ENCODE measurements at regions not wholly inside any gene's neighbourhood (a gene's known extent, or its start where the extent isn't known, plus 50 kb on each side); places are given as distances from the start of the nearest gene placed in this dataset.

- intact Hi-C loops (cut with micrococcal nuclease), result no loop called here
- H3K27ac ChIP-seq (ENCODE audit: low read length), result no peak overlapping the region
- peaks cover 50% of the 10 kb centered on the region for H3K27me3 ChIP-seq (ENCODE audit: low read length)
- H3K9ac ChIP-seq (ENCODE audit: low read length), result no peak overlapping the region
- H3K9me3 ChIP-seq (ENCODE audit: low read length), result no peaks in the 10 kb centered on the region
- no peaks in the 10 kb centered on the region for H3K4me1 ChIP-seq (ENCODE audit: insufficient read depth, low read length)
- H3K36me3 ChIP-seq (ENCODE audit: low read depth, low read length), result no peaks in the 10 kb centered on the region
- TF ChIP-seq EZH2 (IDR thresholded peaks at IDR 0.05; ENCODE audit: low read length, unreplicated experiment) (no peak), EZH2phosphoT487 (IDR thresholded peaks at IDR 0.05; ENCODE audit: borderline replicate concordance, low read length) (no peak)
- TF ChIP-seq, protein P1, sequence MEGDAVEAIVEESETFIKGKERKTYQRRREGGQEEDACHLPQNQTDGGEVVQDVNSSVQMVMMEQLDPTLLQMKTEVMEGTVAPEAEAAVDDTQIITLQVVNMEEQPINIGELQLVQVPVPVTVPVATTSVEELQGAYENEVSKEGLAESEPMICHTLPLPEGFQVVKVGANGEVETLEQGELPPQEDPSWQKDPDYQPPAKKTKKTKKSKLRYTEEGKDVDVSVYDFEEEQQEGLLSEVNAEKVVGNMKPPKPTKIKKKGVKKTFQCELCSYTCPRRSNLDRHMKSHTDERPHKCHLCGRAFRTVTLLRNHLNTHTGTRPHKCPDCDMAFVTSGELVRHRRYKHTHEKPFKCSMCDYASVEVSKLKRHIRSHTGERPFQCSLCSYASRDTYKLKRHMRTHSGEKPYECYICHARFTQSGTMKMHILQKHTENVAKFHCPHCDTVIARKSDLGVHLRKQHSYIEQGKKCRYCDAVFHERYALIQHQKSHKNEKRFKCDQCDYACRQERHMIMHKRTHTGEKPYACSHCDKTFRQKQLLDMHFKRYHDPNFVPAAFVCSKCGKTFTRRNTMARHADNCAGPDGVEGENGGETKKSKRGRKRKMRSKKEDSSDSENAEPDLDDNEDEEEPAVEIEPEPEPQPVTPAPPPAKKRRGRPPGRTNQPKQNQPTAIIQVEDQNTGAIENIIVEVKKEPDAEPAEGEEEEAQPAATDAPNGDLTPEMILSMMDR (conservative IDR thresholded peaks at IDR 0.05; ENCODE audit: low read depth, low read length), result no peak
- DNase-seq, result peak; percentile 77
- CTCF ChIA-PET, result no interaction called here
- H2AFZ ChIP-seq (ENCODE audit: low read length), result no peak overlapping the region
- H3K9me2 ChIP-seq (replicated peaks; ENCODE audit: low read length), result no peaks in the 10 kb centered on the region
- ATAC-seq, result peak; percentile 15; the same call in 1 of the 2 replicates
- H4K20me1 ChIP-seq (ENCODE audit: low read length), result no peaks in the 10 kb centered on the region
- H3K79me2 ChIP-seq (ENCODE audit: low read length), result no peaks in the 10 kb centered on the region
- POLR2A ChIA-PET (ENCODE audit: unreplicated experiment), result no interaction called here
- no peak overlapping the region for H3K4me2 ChIP-seq (ENCODE audit: low read length)
- no peaks in the 10 kb centered on the region for H3F3A ChIP-seq (ENCODE audit: low read length, unreplicated experiment)
- H3K4me3 ChIP-seq (ENCODE audit: low read length), result no peak overlapping the region
- BruUV-seq (replicated peaks), result no TSS peak
Observed at GRCh38 chr1:240701412-240701811, 89.5 kb upstream of the GREM2 start.

- H3K27ac ChIP-seq (ENCODE audit: low read length), result no peak overlapping the region
- H3K9me3 ChIP-seq (ENCODE audit: low read length), result no peaks in the 10 kb centered on the region
- H3F3A ChIP-seq (ENCODE audit: low read length, unreplicated experiment), result no peaks in the 10 kb centered on the region
- no peak overlapping the region for H3K4me2 ChIP-seq (ENCODE audit: low read length)
- no peaks in the 10 kb centered on the region for H4K20me1 ChIP-seq (ENCODE audit: low read length)
- DNase-seq, result no peak
- POLR2A ChIA-PET (ENCODE audit: unreplicated experiment), result no interaction called here
- H2AFZ ChIP-seq (ENCODE audit: low read length), result no peak overlapping the region
- CTCF ChIA-PET, result no interaction called here
- no peaks in the 10 kb centered on the region for H3K79me2 ChIP-seq (ENCODE audit: low read length)
- H3K9me2 ChIP-seq (replicated peaks; ENCODE audit: low read length), result no peaks in the 10 kb centered on the region
- no peak overlapping the region for H3K4me3 ChIP-seq (ENCODE audit: low read length)
- no peak overlapping the region for H3K9ac ChIP-seq (ENCODE audit: low read length)
- no peak for TF ChIP-seq EZH2 (IDR thresholded peaks at IDR 0.05; ENCODE audit: low read length, unreplicated experiment)
- TF ChIP-seq, protein P1 (conservative IDR thresholded peaks at IDR 0.05; ENCODE audit: low read depth, low read length), result no peak
- no peak for TF ChIP-seq EZH2phosphoT487 (IDR thresholded peaks at IDR 0.05; ENCODE audit: borderline replicate concordance, low read length)
- no TSS peak for BruUV-seq (replicated peaks)
- peaks cover 47% of the 10 kb centered on the region for H3K27me3 ChIP-seq (ENCODE audit: low read length)
- no peaks in the 10 kb centered on the region for H3K4me1 ChIP-seq (ENCODE audit: insufficient read depth, low read length)
- no peak for ATAC-seq
- no peaks in the 10 kb centered on the region for H3K36me3 ChIP-seq (ENCODE audit: low read depth, low read length)
- intact Hi-C loops (cut with micrococcal nuclease), result no loop called here
Observed at GRCh38 chr1:240695416-240695815, 83.5 kb upstream of the GREM2 start.

DNA sequence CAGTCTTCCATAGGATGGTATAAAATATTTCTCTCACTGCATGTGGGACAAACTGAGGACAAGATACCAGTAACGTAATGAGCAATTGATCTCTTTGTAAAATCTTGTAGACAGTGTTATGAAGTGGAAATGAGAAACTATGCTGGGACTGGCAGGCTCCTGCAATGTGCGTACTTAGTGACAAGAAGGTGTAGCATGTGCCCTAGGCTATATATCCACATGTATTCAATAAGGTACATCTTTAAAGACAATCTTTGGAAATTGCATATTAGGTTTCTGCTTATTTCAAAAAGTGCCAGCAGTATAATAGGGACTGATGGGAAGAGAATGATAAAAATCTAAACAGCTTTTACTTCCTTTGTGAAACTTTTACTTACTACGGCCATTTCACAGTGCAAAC lies 81.9 kb upstream of the GREM2 start:
- DNase-seq, result no peak
- Histone ChIP-seq H3K4me2 (ENCODE audit: low read length) (no peak overlapping the region), H3K27me3 (ENCODE audit: low read length) (peaks cover 54% of the 10 kb centered on the region), H3K36me3 (ENCODE audit: low read depth, low read length) (no peaks in the 10 kb centered on the region), H3K4me1 (ENCODE audit: insufficient read depth, low read length) (peaks cover 4% of the 10 kb centered on the region; the same call in 1 of the 2 replicates), H3K27ac (ENCODE audit: low read length) (no peak overlapping the region), H4K20me1 (ENCODE audit: low read length) (no peaks in the 10 kb centered on the region), H3F3A (ENCODE audit: low read length, unreplicated experiment) (no peaks in the 10 kb centered on the region), H3K9me2 (replicated peaks; ENCODE audit: low read length) (no peaks in the 10 kb centered on the region), H3K9me3 (ENCODE audit: low read length) (no peaks in the 10 kb centered on the region), H2AFZ (ENCODE audit: low read length) (no peak overlapping the region), H3K4me3 (ENCODE audit: low read length) (no peak overlapping the region), H3K79me2 (ENCODE audit: low read length) (no peaks in the 10 kb centered on the region), H3K9ac (ENCODE audit: low read length) (no peak overlapping the region)
- no TSS peak for BruUV-seq (replicated peaks)
- CTCF ChIA-PET, result no interaction called here
- no peak for ATAC-seq
- intact Hi-C loops (cut with micrococcal nuclease), result loop anchor here (5.0 kb wide), 1 partner anchor 672 kb away; no protein-coding TSS in a partner anchor
- POLR2A ChIA-PET (ENCODE audit: unreplicated experiment), result no interaction called here
- TF ChIP-seq, protein P1 (conservative IDR thresholded peaks at IDR 0.05; ENCODE audit: low read depth, low read length), result no peak
- TF ChIP-seq EZH2phosphoT487 (IDR thresholded peaks at IDR 0.05; ENCODE audit: borderline replicate concordance, low read length) (no peak), EZH2 (IDR thresholded peaks at IDR 0.05; ENCODE audit: low read length, unreplicated experiment) (no peak)

Data from PC-3 (cell line).